Myocyte (in vitro differentiated cells): ENCODE measurements at regions not wholly inside any gene's neighbourhood (a gene's known extent, or its start where the extent isn't known, plus 50 kb on each side); places are given as distances from the start of the nearest gene placed in this dataset.
"Not testable (repeated sequence)": the region's sequence is repeated elsewhere in the genome, so short reads cannot be mapped to it uniquely, and the experiment has no call there.

Source experiments
- DNase-seq: peaks from one replicate; pipeline ENCODE4 v3.0.0-alpha.2; 2012; ENCODE audit warnings: low read depth

GRCh38 chr6:5838656-5839396 is 167.9 kb downstream of the NRN1 start:
- DNase-seq: no peak

DNA sequence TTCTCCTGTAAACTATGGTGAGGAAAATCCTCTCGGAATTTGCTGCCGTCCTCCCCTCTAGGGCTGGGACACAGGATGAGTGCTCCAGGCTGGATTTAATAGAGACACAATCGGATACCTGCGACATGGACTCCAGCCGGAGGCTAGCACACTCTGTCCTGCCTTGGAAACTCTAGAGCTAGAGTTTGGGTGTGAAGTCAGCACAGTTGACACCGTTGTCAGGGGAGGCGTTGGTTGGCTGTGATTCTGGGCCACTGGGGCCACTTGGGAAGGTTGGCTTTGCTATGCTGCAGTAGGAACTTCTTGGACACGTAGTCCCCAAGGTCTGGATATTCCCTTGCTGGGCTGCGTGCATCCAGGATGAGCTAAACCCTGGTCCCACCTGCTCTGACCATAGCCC is 169.4 kb downstream of the NRN1 start:
- no peak for DNase-seq

DNA sequence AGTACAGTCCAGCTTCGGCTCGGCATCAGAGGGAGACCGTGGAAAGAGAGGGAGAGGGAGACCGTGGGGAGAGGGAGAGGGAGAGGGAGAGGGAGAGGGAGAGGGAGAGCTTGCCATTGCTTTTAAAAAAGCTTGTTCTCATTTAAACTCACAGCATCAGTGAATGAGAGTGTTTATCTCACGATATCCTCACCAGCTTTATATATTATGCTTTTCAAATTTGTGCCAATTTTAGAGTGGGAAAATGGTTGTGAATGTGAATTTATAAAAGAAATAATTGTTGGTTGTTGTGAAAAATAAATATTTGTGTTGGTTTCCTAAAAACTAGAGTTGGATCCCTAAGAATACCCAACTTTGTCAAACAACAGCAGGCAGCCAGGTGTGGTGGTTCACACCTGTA is 170.1 kb downstream of the NRN1 start:
- not testable (repeated sequence) for DNase-seq

- DNase-seq: no peak
Measured at GRCh38 chr6:5833120-5833519, 173.6 kb downstream of the NRN1 start.

GRCh38 chr6:5832668-5833067 is 174.1 kb downstream of the NRN1 start:
- no peak for DNase-seq

- DNase-seq: not testable (repeated sequence)
Measured at GRCh38 chr6:5831219-5831862, 175.4 kb downstream of the NRN1 start.

- no peak for DNase-seq
Measured at GRCh38 chr6:5828296-5828695, 178.4 kb downstream of the NRN1 start.

- peak; percentile 6 for DNase-seq
Measured at GRCh38 chr6:5827056-5827904, 179.4 kb downstream of the NRN1 start.

- DNase-seq: not testable (repeated sequence)
Measured at GRCh38 chr6:5824382-5824983, 182.2 kb downstream of the NRN1 start.
